22Rv1 (cell line): ENCODE measurements at regions not wholly inside any gene's neighbourhood (a gene's known extent, or its start where the extent isn't known, plus 50 kb on each side); places are given as distances from the start of the nearest gene placed in this dataset.
A peak's percentile ranks its signal among the peaks of the same experiment; 100 is the strongest.
"Not testable (repeated sequence)": the region's sequence is repeated elsewhere in the genome, so short reads cannot be mapped to it uniquely, and the experiment has no call there.

Experiments
- H3K27ac ChIP-seq: fragments of 450-650 bp; 2 replicates; pipeline ENCODE4 v1.5.1; 2017
- CTCF ChIP-seq: fragments of 450-650 bp; IDR thresholded peaks from 2 replicates; pipeline ENCODE4 v1.5.1; 2017; ENCODE audit warnings: mild to moderate bottlenecking
- ZFX ChIP-seq: fragments of 450-650 bp; IDR thresholded peaks from 2 replicates; pipeline ENCODE4 v1.6.1; 2017; ENCODE audit warnings: antibody characterized with exemption, borderline replicate concordance

- TF ChIP-seq ZFX (no peak), CTCF (no peak)
- H3K27ac ChIP-seq: no peak overlapping the region
Observed at GRCh38 chrX:104392350-104392749, 137.6 kb upstream of the ESX1 start.

GRCh38 chrX:104391906-104392305 is 137.2 kb upstream of the ESX1 start:
- H3K27ac ChIP-seq: no peak overlapping the region
- no peak for TF ChIP-seq CTCF
- no peak for TF ChIP-seq ZFX

- no peak for TF ChIP-seq CTCF
- no peak for TF ChIP-seq ZFX
- no peak overlapping the region for H3K27ac ChIP-seq
Observed at GRCh38 chrX:104376937-104377336, 122.2 kb upstream of the ESX1 start.

- no peak for TF ChIP-seq ZFX
- TF ChIP-seq CTCF: no peak
- H3K27ac ChIP-seq: no peak overlapping the region
Observed at GRCh38 chrX:104372547-104372946, 117.8 kb upstream of the ESX1 start.

GRCh38 chrX:104370089-104370488 is 115.4 kb upstream of the ESX1 start:
- TF ChIP-seq ZFX: no peak
- TF ChIP-seq CTCF: 0 out of 2 replicates have a peak, but pooled peaks have one; percentile 12

GRCh38 chrX:104360774-104361173 is 106.0 kb upstream of the ESX1 start:
- H3K27ac ChIP-seq: not testable (repeated sequence)

More at GRCh38 chrX:104370089-104370488, 115.4 kb upstream of the ESX1 start:
- no peak overlapping the region for H3K27ac ChIP-seq

- no peak overlapping the region for H3K27ac ChIP-seq
- TF ChIP-seq CTCF: no peak
- no peak for TF ChIP-seq ZFX
Observed at GRCh38 chrX:104359124-104359523, 104.4 kb upstream of the ESX1 start.

- H3K27ac ChIP-seq: no peak overlapping the region
- TF ChIP-seq ZFX: no peak
- no peak for TF ChIP-seq CTCF
Observed at GRCh38 chrX:104351173-104351769, 96.5 kb upstream of the ESX1 start.
